ENCODE measurements at regions not wholly inside any gene's neighbourhood (a gene's known extent, or its start where the extent isn't known, plus 50 kb on each side); places are given as distances from the start of the nearest gene placed in this dataset.

- H3K9me3 ChIP-seq (replicated peaks in 1 of 11), result no peaks in the 10 kb centered on the region
- no peak overlapping the region for H3K9ac ChIP-seq
- H3K4me3 ChIP-seq, result no peak overlapping the region
- H3K36me3 ChIP-seq, result no peaks in the 10 kb centered on the region
- H4K20me1 ChIP-seq, result no peaks in the 10 kb centered on the region
- peaks cover 0 to 6% (median 4%) of the 10 kb centered on the region in 10 experiments; a peak in 3 of 20 replicates for H3K4me1 ChIP-seq
- no peak overlapping the region for H3K4me2 ChIP-seq
- no peak for TF ChIP-seq Cebpa-rat (IDR thresholded peaks at IDR 0.05)
- no peak overlapping the region for H3K27ac ChIP-seq
- no peaks in the 10 kb centered on the region for H3K27me3 ChIP-seq
Observed at GRCh38 chr2:104361414-104361813, 492.5 kb upstream of the POU3F3 start.

- H3K9me3 ChIP-seq (replicated peaks in 1 of 11), result no peaks in the 10 kb centered on the region
- no peaks in the 10 kb centered on the region for H3K27me3 ChIP-seq
- no peak overlapping the region for H3K27ac ChIP-seq
- H3K4me2 ChIP-seq, result no peak overlapping the region
- H4K20me1 ChIP-seq, result no peaks in the 10 kb centered on the region
- no peak for TF ChIP-seq Cebpa-rat (IDR thresholded peaks at IDR 0.05)
- H3K9ac ChIP-seq, result no peak overlapping the region
- peaks cover 0 to 12% (median 6%) of the 10 kb centered on the region in 10 experiments; a peak in 13 of 20 replicates for H3K4me1 ChIP-seq
- no peak overlapping the region for H3K4me3 ChIP-seq
- H3K36me3 ChIP-seq, result no peaks in the 10 kb centered on the region
Observed at GRCh38 chr2:104368089-104368488, 485.8 kb upstream of the POU3F3 start.

- H4K20me1 ChIP-seq, result no peaks in the 10 kb centered on the region
- H3K4me3 ChIP-seq, result no peak overlapping the region
- TF ChIP-seq Cebpa-rat (IDR thresholded peaks at IDR 0.05), result no peak
- no peaks in the 10 kb centered on the region for H3K27me3 ChIP-seq
- peaks cover 0 to 17% (median 12%) of the 10 kb centered on the region in 10 experiments; a peak in 13 of 20 replicates for H3K4me1 ChIP-seq
- H3K4me2 ChIP-seq, result no peak overlapping the region
- H3K9ac ChIP-seq, result no peak overlapping the region
- no peaks in the 10 kb centered on the region for H3K9me3 ChIP-seq (replicated peaks in 1 of 11)
- H3K36me3 ChIP-seq, result no peaks in the 10 kb centered on the region
- H3K27ac ChIP-seq, result no peak overlapping the region
Observed at GRCh38 chr2:104371087-104371781, 482.7 kb upstream of the POU3F3 start.

GRCh38 chr2:104375206-104375605, 478.7 kb upstream of the POU3F3 start:
- Histone ChIP-seq H3K9ac (no peak overlapping the region), H3K9me3 (replicated peaks in 1 of 11) (no peaks in the 10 kb centered on the region; a peak in 1 of 22 replicates), H3K27me3 (no peaks in the 10 kb centered on the region), H3K4me1 (peaks cover 7 to 38% (median 29%) of the 10 kb centered on the region in 10 experiments; a peak in 18 of 20 replicates), H4K20me1 (no peaks in the 10 kb centered on the region), H3K36me3 (no peaks in the 10 kb centered on the region), H3K4me2 (no peak overlapping the region), H3K4me3 (no peak overlapping the region), H3K27ac (no peak overlapping the region)
- no peak for TF ChIP-seq Cebpa-rat (IDR thresholded peaks at IDR 0.05)

GRCh38 chr2:104378853-104379374, 475.0 kb upstream of the POU3F3 start:
- TF ChIP-seq Cebpa-rat (IDR thresholded peaks at IDR 0.05), result peak in 9 of 11 experiments; percentile 80 to 95 (median 89); a peak in 17 of 22 replicates
- Histone ChIP-seq H3K9me3 (replicated peaks in 1 of 11) (no peaks in the 10 kb centered on the region; a peak in 1 of 22 replicates), H3K27ac (peak overlapping the region; percentile 77 to 98 (median 95)), H3K36me3 (no peaks in the 10 kb centered on the region), H3K4me2 (peak overlapping the region; percentile 73 to 93 (median 83)), H3K4me1 (peaks cover 7 to 24% (median 18%) of the 10 kb centered on the region in 10 experiments; a peak in 18 of 20 replicates), H4K20me1 (no peaks in the 10 kb centered on the region), H3K27me3 (no peaks in the 10 kb centered on the region), H3K4me3 (peak overlapping the region; percentile 49 to 71 (median 60)), H3K9ac (peak overlapping the region; percentile 73 to 88 (median 84))

- no peaks in the 10 kb centered on the region for H3K36me3 ChIP-seq
- no peak overlapping the region for H3K27ac ChIP-seq
- no peak overlapping the region for H3K4me3 ChIP-seq
- no peak overlapping the region for H3K4me2 ChIP-seq
- H3K27me3 ChIP-seq, result no peaks in the 10 kb centered on the region
- H4K20me1 ChIP-seq, result no peaks in the 10 kb centered on the region
- H3K9me3 ChIP-seq (replicated peaks in 1 of 11), result peaks cover 0 to 10% (median 6%) of the 10 kb centered on the region in 11 experiments; a peak in 9 of 22 replicates
- no peak overlapping the region for H3K9ac ChIP-seq
- no peak for TF ChIP-seq Cebpa-rat (IDR thresholded peaks at IDR 0.05)
- peaks cover 0 to 5% (median 3%) of the 10 kb centered on the region in 10 experiments; a peak in 14 of 20 replicates for H3K4me1 ChIP-seq
Observed at GRCh38 chr2:104384961-104385360, 469.0 kb upstream of the POU3F3 start.

GRCh38 chr2:104385743-104386142, 468.2 kb upstream of the POU3F3 start:
- no peak overlapping the region for H3K27ac ChIP-seq
- no peaks in the 10 kb centered on the region for H3K36me3 ChIP-seq
- H3K4me2 ChIP-seq, result no peak overlapping the region
- H3K9me3 ChIP-seq (replicated peaks in 1 of 11), result peaks cover 0 to 10% (median 6%) of the 10 kb centered on the region in 11 experiments; a peak in 9 of 22 replicates
- no peak for TF ChIP-seq Cebpa-rat (IDR thresholded peaks at IDR 0.05)
- no peaks in the 10 kb centered on the region for H4K20me1 ChIP-seq
- no peak overlapping the region for H3K9ac ChIP-seq
- no peak overlapping the region for H3K4me3 ChIP-seq
- no peaks in the 10 kb centered on the region for H3K4me1 ChIP-seq
- H3K27me3 ChIP-seq, result no peaks in the 10 kb centered on the region

- Histone ChIP-seq H3K4me1 (no peaks in the 10 kb centered on the region), H4K20me1 (no peaks in the 10 kb centered on the region), H3K9me3 (replicated peaks in 1 of 11) (peaks cover 0 to 10% (median 6%) of the 10 kb centered on the region in 11 experiments; a peak in 9 of 22 replicates), H3K9ac (no peak overlapping the region), H3K27ac (no peak overlapping the region), H3K4me2 (no peak overlapping the region), H3K27me3 (no peaks in the 10 kb centered on the region), H3K36me3 (no peaks in the 10 kb centered on the region), H3K4me3 (no peak overlapping the region)
- TF ChIP-seq Cebpa-rat (IDR thresholded peaks at IDR 0.05), result no peak
Observed at GRCh38 chr2:104388296-104388695, 465.6 kb upstream of the POU3F3 start.

GRCh38 chr2:104402825-104403224, 451.1 kb upstream of the POU3F3 start:
- TF ChIP-seq Cebpa-rat (IDR thresholded peaks at IDR 0.05), result no peak
- Histone ChIP-seq H3K27ac (no peak overlapping the region), H3K4me2 (no peak overlapping the region), H3K9ac (no peak overlapping the region), H4K20me1 (no peaks in the 10 kb centered on the region), H3K4me1 (no peaks in the 10 kb centered on the region), H3K27me3 (no peaks in the 10 kb centered on the region), H3K9me3 (replicated peaks in 1 of 11) (no peaks in the 10 kb centered on the region), H3K4me3 (no peak overlapping the region), H3K36me3 (no peaks in the 10 kb centered on the region)

GRCh38 chr2:104404526-104404925, 449.4 kb upstream of the POU3F3 start:
- H3K36me3 ChIP-seq, result no peaks in the 10 kb centered on the region
- TF ChIP-seq Cebpa-rat (IDR thresholded peaks at IDR 0.05), result no peak
- no peaks in the 10 kb centered on the region for H3K27me3 ChIP-seq
- H3K4me3 ChIP-seq, result no peak overlapping the region
- H3K4me2 ChIP-seq, result no peak overlapping the region
- no peaks in the 10 kb centered on the region for H4K20me1 ChIP-seq
- H3K27ac ChIP-seq, result no peak overlapping the region
- H3K9ac ChIP-seq, result no peak overlapping the region
- no peaks in the 10 kb centered on the region for H3K4me1 ChIP-seq
- H3K9me3 ChIP-seq (replicated peaks in 1 of 11), result no peaks in the 10 kb centered on the region

All from BLaER1 treated with 17β-estradiol and CSF1 and Interleukin-3, amounts not matched to agents 10 nM and 100 nM (cell line).